Activated CD8-positive, alpha-beta memory T cell treated with anti-CD3 and anti-CD28 coated beads, Interleukin-2, amount 50 U/mL, for 1 hour (primary cell): ENCODE measurements at regions not wholly inside any gene's neighbourhood (a gene's known extent, or its start where the extent isn't known, plus 50 kb on each side); places are given as distances from the start of the nearest gene placed in this dataset.
"Not testable (repeated sequence)": the region's sequence is repeated elsewhere in the genome, so short reads cannot be mapped to it uniquely, and the experiment has no call there.

Experiments
- DNase-seq: peaks from one replicate; pipeline ENCODE4 v3.0.0-alpha.2; 2020; ENCODE audit errors: extremely low read depth

DNA sequence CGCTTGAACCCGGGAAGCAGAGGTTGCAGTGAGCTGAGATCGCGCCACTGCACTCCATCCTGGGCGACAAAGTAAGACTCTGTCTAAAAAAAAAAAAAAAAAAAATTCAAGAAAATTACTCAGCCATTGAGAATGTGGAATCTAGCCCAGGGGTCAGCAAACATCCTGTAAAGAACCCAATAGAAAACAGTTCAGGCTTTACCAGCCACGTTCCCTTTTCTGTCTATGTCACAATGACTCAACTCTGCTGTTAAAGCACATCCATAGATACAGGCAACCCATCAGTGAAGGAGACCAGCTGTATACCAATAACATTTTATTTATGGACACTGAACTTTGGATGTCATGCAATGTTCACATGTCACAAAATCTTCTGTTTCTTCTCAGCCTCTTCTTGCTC, 435.6 kb upstream of the GYPC start:
- DNase-seq, result no peak

DNA sequence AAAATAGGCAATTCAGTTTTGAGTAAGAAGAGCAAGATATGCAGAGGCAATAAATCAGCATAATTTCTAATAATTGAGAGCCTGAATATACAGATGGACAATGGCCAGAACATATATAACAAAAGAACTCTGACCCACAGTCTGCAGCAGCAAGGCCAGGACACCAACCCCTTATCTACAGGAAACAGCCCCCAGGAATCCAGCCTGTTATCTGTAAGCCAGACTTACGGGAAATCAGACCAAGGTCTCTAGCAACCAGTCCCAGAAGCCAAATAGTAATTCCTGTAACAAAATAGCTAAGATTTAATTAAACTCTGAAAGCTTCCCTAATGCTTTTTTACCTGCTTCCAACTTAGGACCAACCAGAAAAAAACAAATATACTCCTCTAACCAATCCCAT, 434.5 kb upstream of the GYPC start:
- DNase-seq, result no peak

DNA sequence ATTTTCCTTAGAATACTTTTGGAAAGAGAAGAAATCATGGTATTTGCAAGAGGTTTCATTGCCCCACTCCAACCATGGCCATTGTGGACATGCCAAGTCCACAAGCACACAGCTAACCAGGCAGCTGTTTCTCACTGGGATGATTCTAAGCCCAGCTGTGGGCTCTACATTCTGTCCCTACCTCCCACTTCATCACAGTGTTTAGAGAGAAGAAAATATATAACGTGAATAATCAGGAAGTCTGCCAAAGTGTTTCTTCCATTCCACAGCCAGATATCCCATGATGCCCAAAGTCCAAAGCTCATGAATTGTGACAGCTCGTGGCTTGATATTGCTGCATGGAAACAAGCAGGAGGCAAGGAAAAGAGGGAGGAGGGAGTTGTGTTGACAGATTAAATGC, 433.7 kb upstream of the GYPC start:
- no peak for DNase-seq

DNA sequence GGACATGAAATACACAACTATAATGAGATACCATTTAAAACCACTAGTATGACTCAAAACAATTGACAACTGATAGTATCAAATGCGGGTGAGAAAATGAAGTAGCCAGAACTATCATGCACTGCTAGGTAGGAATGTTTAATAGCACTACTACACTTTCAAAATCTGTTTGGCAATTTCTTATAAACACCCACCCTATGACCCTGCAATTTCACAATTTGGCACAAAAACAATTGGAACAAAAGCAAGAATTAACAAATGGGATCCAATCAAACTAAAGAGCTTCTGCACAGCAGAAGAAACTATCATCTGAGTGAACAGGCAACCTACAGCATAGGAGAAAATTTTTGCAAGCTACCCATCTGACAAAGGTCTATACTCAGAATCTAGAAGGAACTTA, 431.2 kb upstream of the GYPC start:
- no peak for DNase-seq

- DNase-seq, result no peak
Observed at GRCh38 chr2:126227250-126227649, 428.7 kb upstream of the GYPC start.

- no peak for DNase-seq
Observed at GRCh38 chr2:126228531-126228930, 427.4 kb upstream of the GYPC start.

DNA sequence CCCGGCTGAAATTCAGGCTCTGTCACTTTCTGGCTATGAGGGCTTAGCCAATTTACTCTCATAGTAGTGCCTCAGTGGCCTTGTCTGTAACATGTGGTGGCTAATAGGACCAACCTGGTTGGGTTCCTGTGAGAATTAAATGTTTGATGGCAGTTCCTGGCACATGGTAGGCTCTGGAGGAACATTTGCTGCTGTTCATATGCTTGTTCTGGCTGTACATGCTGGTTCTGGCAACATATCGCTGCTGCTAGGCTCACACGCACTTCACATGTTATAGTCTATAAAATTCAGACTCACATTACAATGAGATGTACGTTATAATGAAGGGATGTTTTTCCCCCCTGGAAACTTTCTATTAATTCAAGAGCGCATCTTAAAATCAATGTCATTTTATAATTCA, 417.7 kb upstream of the GYPC start:
- DNase-seq, result no peak

DNA sequence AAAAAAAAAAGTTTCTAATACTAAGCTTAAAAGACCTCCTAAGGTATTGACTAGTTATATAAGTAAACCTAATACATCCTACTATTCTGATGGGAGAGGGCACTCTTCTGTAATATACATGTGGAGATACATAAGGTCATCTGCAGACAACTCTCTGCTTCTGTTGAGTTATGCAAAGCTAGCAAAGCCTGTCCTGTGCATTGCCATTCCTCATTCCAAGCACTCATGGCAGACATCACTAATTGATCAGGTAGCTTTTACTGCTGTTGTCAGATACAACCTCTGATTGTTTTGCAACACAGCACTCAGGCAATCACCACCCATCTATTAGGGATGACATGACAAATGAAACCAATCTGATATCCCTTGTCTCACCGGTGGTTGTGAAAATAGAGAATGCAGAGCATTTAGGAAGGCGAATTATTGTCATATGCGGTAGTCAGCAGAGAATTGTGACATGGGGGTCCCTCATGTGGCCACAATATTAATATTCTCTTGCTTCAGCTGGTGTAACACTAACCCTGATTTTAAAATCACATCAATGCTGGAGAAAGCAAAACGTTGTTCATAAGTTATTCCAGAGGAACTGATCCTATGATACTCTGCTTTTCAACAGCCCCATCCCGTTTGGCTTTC, 416.5 kb upstream of the GYPC start:
- no peak for DNase-seq

DNA sequence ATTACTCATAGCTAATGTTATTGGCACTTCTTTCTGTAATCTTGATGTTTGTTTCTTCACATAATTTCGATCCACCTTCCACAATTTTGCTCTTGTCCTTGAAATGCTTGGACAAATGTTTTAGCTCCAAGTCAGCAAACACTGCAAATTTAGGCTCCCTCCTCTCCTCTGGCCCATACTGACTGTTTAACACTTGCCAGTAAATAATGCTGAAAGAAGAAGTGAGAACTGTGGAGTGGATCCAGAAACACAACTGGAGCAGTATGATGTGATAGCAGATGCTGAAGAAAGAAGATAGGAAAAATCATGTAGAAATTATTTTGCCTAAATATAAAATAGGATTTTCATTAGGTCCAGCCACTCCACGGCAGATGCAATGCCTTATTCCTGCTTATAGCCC, 415.0 kb upstream of the GYPC start:
- DNase-seq, result no peak

DNA sequence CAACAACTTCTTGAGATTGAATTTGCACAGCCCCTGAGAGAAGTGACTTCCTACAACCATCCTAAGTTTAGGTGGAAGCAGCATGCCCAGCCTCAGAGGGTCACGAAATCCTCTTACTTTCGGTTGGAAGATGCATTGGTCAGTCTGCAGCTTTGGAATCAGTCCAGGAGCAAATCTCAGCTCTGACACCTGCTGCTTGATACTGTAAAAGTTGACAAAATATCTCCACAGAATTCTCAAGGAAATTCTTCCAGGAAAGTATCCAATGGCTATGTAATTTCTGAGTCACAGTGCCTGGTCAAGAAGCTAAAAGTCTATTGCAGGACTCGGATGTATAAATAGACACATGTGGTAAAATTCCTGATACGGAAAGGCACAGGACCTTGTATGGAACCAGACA, 414.5 kb upstream of the GYPC start:
- DNase-seq, result no peak

- DNase-seq, result no peak
Observed at GRCh38 chr2:126244937-126245336, 411.0 kb upstream of the GYPC start.

GRCh38 chr2:126253669-126254068, 402.3 kb upstream of the GYPC start:
- no peak for DNase-seq

DNA sequence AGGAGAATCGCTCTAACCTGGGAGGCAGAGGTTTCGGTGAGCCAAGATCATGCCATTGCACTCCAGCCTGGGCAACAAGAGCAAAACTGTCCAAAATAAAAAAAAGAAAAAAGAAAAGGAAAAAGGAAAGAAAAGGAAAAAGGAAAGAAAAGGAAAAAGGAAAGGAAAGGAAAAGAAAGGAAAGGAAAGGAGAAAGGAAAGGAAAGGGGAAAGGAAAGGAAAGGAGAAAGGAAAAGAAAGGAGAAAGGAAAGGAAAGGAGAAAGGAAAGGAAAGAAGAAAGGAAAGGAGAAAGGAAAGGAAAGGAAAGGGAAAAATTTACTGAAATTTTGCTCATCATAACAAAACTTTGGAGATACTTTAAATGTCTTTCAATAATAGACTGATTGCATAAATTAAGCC, 391.3 kb upstream of the GYPC start:
- no peak for DNase-seq

DNA sequence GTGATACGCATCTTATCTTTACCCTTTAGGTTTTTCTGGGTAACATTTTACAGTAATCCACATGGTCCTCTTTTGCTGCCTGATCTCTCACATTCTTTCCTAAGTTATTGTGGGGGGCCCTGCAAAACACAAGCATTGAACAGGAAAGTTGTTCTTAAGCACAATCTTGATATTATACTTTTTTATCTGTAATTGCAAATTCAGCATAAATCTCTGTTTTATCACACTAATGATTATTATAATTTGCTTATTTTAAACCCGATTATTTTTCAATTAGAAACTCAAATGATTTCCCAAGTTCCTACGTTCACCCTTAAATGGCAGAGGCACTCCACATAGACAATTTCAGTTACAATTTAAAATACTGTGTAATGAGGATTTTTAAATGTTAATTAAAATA, 386.0 kb upstream of the GYPC start:
- no peak for DNase-seq

- no peak for DNase-seq
Observed at GRCh38 chr2:126270587-126270986, 385.4 kb upstream of the GYPC start.

- DNase-seq, result no peak
Observed at GRCh38 chr2:126272401-126272800, 383.6 kb upstream of the GYPC start.

- no peak for DNase-seq
Observed at GRCh38 chr2:126275098-126275497, 380.9 kb upstream of the GYPC start.

GRCh38 chr2:126276268-126276667, 379.7 kb upstream of the GYPC start:
- not testable (repeated sequence) for DNase-seq

DNA sequence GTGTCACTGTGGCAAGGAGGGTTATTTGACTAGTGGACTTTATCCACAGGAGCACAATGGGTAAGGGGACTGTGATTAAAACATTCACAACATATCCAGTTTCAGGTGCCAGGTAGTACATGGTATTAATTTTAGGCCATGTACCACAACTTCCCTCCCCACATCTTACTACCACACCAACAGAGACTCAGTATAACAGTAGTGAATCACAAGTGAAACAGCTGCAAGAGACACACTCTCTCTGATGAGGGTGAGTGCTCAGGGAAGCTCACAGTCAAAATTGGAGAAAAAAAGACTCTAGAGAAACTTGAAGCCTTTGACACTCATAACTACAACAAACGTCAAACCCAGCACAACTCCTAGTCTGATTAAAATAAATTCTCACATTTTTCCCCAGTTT, 367.6 kb upstream of the GYPC start:
- no peak for DNase-seq

GRCh38 chr2:126293962-126294361, 362.0 kb upstream of the GYPC start:
- DNase-seq, result not testable (repeated sequence)

GRCh38 chr2:126299469-126299976, 356.4 kb upstream of the GYPC start:
- DNase-seq, result no peak

GRCh38 chr2:126300348-126300747, 355.6 kb upstream of the GYPC start:
- DNase-seq, result no peak

DNA sequence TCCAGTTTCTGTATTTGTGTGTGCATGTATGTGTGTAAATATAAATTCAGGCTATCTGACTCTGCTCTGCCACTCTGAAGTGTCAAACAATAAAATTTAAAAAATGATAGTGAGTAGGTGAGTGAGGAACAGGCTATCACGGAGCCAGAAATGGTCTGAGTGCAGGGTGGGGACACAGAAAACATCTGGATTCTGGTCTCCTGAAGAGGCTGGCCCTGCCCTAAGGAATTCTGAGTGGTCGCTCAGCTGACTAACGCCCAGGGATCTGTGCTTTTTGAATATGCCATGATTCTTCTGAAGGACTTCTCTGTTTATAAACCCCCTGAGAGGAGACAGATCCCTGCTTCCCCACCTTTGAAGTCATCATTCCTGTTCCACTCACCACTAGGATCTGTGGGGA, 353.9 kb upstream of the GYPC start:
- no peak for DNase-seq

DNA sequence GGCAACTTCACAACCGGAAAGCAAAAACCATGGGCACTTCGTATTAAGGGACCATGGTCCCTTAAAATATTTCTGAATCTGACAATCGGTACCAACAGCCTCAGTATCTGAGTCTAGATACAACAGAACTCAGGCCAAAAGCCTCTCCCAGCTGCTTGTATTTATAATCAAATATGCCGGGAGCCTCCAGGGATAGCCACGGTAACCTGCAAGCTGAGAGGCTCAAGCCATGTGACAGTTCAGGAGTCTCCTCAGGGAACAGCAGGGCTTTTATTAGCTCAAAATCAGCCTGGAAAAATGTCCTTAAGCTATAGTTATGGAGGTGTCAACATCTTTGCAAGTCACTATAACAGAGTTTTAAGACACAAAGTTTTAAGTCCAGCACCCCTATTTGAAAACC, 352.8 kb upstream of the GYPC start:
- DNase-seq, result no peak
